ENCODE measurements at regions not wholly inside any gene's neighbourhood (a gene's known extent, or its start where the extent isn't known, plus 50 kb on each side); places are given as distances from the start of the nearest gene placed in this dataset.

GRCh38 chr10:18759575-18759974 is 100.3 kb downstream of the ARL5B start (continued):
- no peak for TF ChIP-seq CEBPB (IDR thresholded peaks at IDR 0.05; ENCODE audit: low read depth)
- no peak for TF ChIP-seq YY1 (IDR thresholded peaks at IDR 0.05; ENCODE audit: extremely low read depth, insufficient replicate concordance, low read depth, low read length)
- no peak for TF ChIP-seq TCF7L2 (IDR thresholded peaks at IDR 0.05; ENCODE audit: borderline replicate concordance, extremely low read depth, insufficient read depth, insufficient read length)

GRCh38 chr10:18760836-18761235 is 101.6 kb downstream of the ARL5B start:
- TF ChIP-seq SP1 (IDR thresholded peaks at IDR 0.05; ENCODE audit: low read depth) (no peak), SRF (IDR thresholded peaks at IDR 0.05; ENCODE audit: low read depth) (no peak), CBX3 (IDR thresholded peaks at IDR 0.05; ENCODE audit: low read depth) (no peak), POLR2AphosphoS5 (IDR thresholded peaks at IDR 0.05; ENCODE audit: low read depth, low read length) (no peak), JUND (IDR thresholded peaks at IDR 0.05) (no peak), SIN3A (IDR thresholded peaks at IDR 0.05; ENCODE audit: low read depth) (no peak), POLR2A (IDR thresholded peaks at IDR 0.05; ENCODE audit: borderline replicate concordance, extremely low read depth, insufficient read depth, insufficient read length) (no peak)
- TF ChIP-seq, protein P1, sequence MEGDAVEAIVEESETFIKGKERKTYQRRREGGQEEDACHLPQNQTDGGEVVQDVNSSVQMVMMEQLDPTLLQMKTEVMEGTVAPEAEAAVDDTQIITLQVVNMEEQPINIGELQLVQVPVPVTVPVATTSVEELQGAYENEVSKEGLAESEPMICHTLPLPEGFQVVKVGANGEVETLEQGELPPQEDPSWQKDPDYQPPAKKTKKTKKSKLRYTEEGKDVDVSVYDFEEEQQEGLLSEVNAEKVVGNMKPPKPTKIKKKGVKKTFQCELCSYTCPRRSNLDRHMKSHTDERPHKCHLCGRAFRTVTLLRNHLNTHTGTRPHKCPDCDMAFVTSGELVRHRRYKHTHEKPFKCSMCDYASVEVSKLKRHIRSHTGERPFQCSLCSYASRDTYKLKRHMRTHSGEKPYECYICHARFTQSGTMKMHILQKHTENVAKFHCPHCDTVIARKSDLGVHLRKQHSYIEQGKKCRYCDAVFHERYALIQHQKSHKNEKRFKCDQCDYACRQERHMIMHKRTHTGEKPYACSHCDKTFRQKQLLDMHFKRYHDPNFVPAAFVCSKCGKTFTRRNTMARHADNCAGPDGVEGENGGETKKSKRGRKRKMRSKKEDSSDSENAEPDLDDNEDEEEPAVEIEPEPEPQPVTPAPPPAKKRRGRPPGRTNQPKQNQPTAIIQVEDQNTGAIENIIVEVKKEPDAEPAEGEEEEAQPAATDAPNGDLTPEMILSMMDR (IDR thresholded peaks at IDR 0.05 in 2 of 3, conservative IDR thresholded peaks at IDR 0.05 in 1 of 3; ENCODE audit: borderline replicate concordance in 1 of 3, insufficient read depth in 1 of 3, low read depth in 2 of 3, low read length in 2 of 3) = no peak
- CTCF ChIA-PET = no interaction called here
- H3K27ac ChIP-seq (ENCODE audit: low read depth, low read length) = no peak overlapping the region
- H2AFZ ChIP-seq (ENCODE audit: low read depth, low read length, poor library complexity, severe bottlenecking) = no peak overlapping the region
- DNase-seq (ENCODE audit: low read depth, low spot score) (no peak), ATAC-seq (no peak)
- intact Hi-C loops (cut with micrococcal nuclease) = no loop called here
- RAD21 ChIA-PET (ENCODE audit: low non-redundant PET in 1 of 2, low total read pairs in 2 of 2, uncharacterized antibody in 2 of 2, unreplicated experiment in 2 of 2) = no interaction called here
- POLR2A ChIA-PET = no interaction called here
- H3K79me2 ChIP-seq (ENCODE audit: insufficient read depth, low read length) = no peaks in the 10 kb centered on the region
- no peaks in the 10 kb centered on the region for H3K9me3 ChIP-seq (ENCODE audit: control insufficient read depth in 1 of 2, insufficient read depth in 1 of 2, low read depth in 1 of 2, low read length in 2 of 2)
- no peaks in the 10 kb centered on the region for H4K20me1 ChIP-seq (ENCODE audit: insufficient read depth)
- H3K36me3 ChIP-seq (ENCODE audit: control insufficient read depth in 1 of 2, insufficient read depth in 2 of 2, low read length in 2 of 2) = no peaks in the 10 kb centered on the region
- H3K9ac ChIP-seq (ENCODE audit: low read length) = no peak overlapping the region
- no peaks in the 10 kb centered on the region for H3K27me3 ChIP-seq (ENCODE audit: insufficient read depth, low read length)
- H3K9me2 ChIP-seq (ENCODE audit: insufficient read depth) = no peaks in the 10 kb centered on the region
- H3K4me2 ChIP-seq (ENCODE audit: low read length) = no peak overlapping the region
- H3K4me3 ChIP-seq (replicated peaks in 1 of 2; ENCODE audit: low read depth in 1 of 2, low read length in 2 of 2) = no peak overlapping the region
- no peaks in the 10 kb centered on the region for H3K4me1 ChIP-seq (ENCODE audit: control insufficient read depth in 1 of 2, insufficient read depth in 2 of 2, low read length in 2 of 2)
- no TSS peak for BruUV-seq (replicated peaks)
